ENCODE measurements at regions not wholly inside any gene's neighbourhood (a gene's known extent, or its start where the extent isn't known, plus 50 kb on each side); places are given as distances from the start of the nearest gene placed in this dataset.

- TF ChIP-seq CTCF (IDR thresholded peaks at IDR 0.05; ENCODE audit: poor library complexity) (no peak), EZH2 (IDR thresholded peaks at IDR 0.05; ENCODE audit: borderline replicate concordance) (no peak), EZH2phosphoT487 (IDR thresholded peaks at IDR 0.05; ENCODE audit: low read depth, severe bottlenecking, unreplicated experiment) (no peak)
Measured at GRCh38 chr9:109923806-109924205, 143.8 kb downstream of the PALM2AKAP2 start.

All from hepatocyte (in vitro differentiated cells).